PC-9 (cell line): ENCODE measurements at regions not wholly inside any gene's neighbourhood (a gene's known extent, or its start where the extent isn't known, plus 50 kb on each side); places are given as distances from the start of the nearest gene placed in this dataset.
"Not testable (repeated sequence)": the region's sequence is repeated elsewhere in the genome, so short reads cannot be mapped to it uniquely, and the experiment has no call there.

Experiments
- BruUV-seq: library from RNA; stranded (reverse); fragments of 400-500 nt; replicated peaks from 2 replicates; lab custom pipeline; 2021; lab: Mats Ljungman, UMichigan
- CTCF ChIA-PET: fragments of 300-600 bp; sonication (Branson Sonifier 250); formaldehyde crosslinking; loops from one replicate; lab custom pipeline; 2022; ENCODE audit warnings: antibody characterized with exemption; lab: Charles Lee
- POLR2A ChIA-PET: fragments of 300-600 bp; sonication (Branson Sonifier 250); formaldehyde crosslinking; loops from one replicate; lab custom pipeline; 2022; ENCODE audit warnings: antibody characterized with exemption; ENCODE audit not compliant: unreplicated experiment; lab: Charles Lee
- DNase-seq, 2 experiments: peaks; one replicate each; pipeline versions ENCODE4 v3.0.0 to v3.0.0-alpha.2; 2015 to 2022; ENCODE audit warnings: mixed read lengths in 1 of 2
- H2AFZ ChIP-seq: fragments of 200-600 bp; sonication (generic); 2 replicates; pipeline ENCODE4 v1.8.1; 2017; ENCODE audit warnings: antibody characterized with exemption
- H3F3A ChIP-seq: fragments of 200-600 bp; sonication (generic); 2 replicates; pipeline ENCODE4 v1.8.1; 2017; ENCODE audit warnings: antibody characterized with exemption, mild to moderate bottlenecking, low read depth; ENCODE audit not compliant: insufficient read depth
- H3K27ac ChIP-seq: fragments of 200-600 bp; sonication (generic); 2 replicates; pipeline ENCODE4 v1.6.1; 2016; ENCODE audit warnings: mixed run types
- H3K27me3 ChIP-seq: fragments of 200-600 bp; sonication (generic); 2 replicates; pipeline ENCODE4 v1.6.1; 2016; ENCODE audit warnings: low read depth, mixed run types; ENCODE audit not compliant: insufficient read depth
- H3K36me3 ChIP-seq: fragments of 200-600 bp; sonication (generic); 2 replicates; pipeline ENCODE4 v1.6.1; 2016; ENCODE audit warnings: low read depth, mixed run types
- H3K4me1 ChIP-seq: fragments of 200-600 bp; sonication (generic); replicated peaks from 2 replicates; pipeline ENCODE4 v1.6.1; 2016; ENCODE audit warnings: mixed run types; ENCODE audit not compliant: insufficient read depth
- H3K4me2 ChIP-seq: fragments of 200-600 bp; sonication (generic); 2 replicates; pipeline ENCODE4 v1.6.1; 2017; ENCODE audit warnings: mixed run types
- H3K4me3 ChIP-seq: fragments of 200-600 bp; sonication (generic); 2 replicates; pipeline ENCODE4 v1.6.1; 2016; ENCODE audit warnings: mixed run types
- H3K79me2 ChIP-seq: fragments of 200-600 bp; sonication (generic); 2 replicates; pipeline ENCODE4 v1.6.1; 2017; ENCODE audit warnings: low read depth, mixed run types
- H3K9me2 ChIP-seq: fragments of 200-600 bp; sonication (generic); 2 replicates; pipeline ENCODE4 v1.8.1; 2017; ENCODE audit warnings: mild to moderate bottlenecking; ENCODE audit not compliant: insufficient read depth
- H3K9me3 ChIP-seq: fragments of 200-600 bp; sonication (generic); 2 replicates; pipeline ENCODE4 v1.8.1; 2016; ENCODE audit warnings: low read depth; ENCODE audit not compliant: insufficient read depth
- H4K20me1 ChIP-seq: fragments of 200-600 bp; sonication (generic); 2 replicates; pipeline ENCODE4 v1.8.1; 2017; ENCODE audit not compliant: insufficient read depth
- EZH2 ChIP-seq: fragments of 200-600 bp; sonication (generic); IDR thresholded peaks from 2 replicates; pipeline ENCODE4 v1.8.0; 2017; ENCODE audit warnings: antibody characterized with exemption, low read depth
- intact Hi-C: fragments of 100-400 bp; cut with micrococcal nuclease; formaldehyde crosslinking; loops from one replicate; pipeline ENCODE4 v1.10.0; 2022; ENCODE audit not compliant: unreplicated experiment
- TF ChIP-seq, protein P1 (sequence below): fragments of 200-600 bp; sonication (generic); conservative IDR thresholded peaks from 2 replicates; pipeline ENCODE4 v1.6.1; 2017; ENCODE audit warnings: mixed run types, antibody characterized with exemption, mild to moderate bottlenecking, moderate library complexity

DNA sequence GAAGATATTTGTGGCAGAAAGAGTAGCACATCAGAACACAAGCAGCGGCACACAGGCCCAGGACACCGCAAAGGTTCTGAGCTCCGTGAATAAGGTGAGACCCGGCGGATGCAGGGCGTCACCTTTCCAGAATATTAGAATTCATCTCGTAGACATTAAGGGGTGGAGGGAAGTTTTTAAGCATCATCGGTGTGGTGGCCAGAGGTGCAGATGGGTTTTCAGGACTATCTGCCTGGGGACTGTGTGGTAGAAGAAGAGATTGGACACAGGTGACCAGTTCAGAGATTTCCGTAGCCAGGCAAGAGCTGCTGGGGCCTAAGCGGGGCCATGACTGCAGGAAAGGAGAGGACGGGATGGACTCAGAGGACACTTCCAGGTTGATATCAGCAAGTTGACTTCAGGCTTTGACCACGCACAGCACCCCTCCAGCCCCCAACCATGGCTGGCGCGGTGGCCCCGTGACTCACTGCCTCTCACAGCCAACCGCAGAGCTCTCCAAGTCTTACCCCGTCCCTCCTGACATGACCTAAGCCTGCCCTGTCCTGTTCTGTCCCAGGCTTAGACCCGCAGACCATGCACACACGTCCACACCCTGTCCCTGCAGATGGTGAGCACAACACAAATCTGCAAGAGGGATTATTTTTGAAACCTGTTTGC lies 97.2 kb downstream of the OAT start:
- H3K9me3 ChIP-seq: no peaks in the 10 kb centered on the region
- DNase-seq: no peak
- H3K27ac ChIP-seq: no peak overlapping the region
- no peak overlapping the region for H2AFZ ChIP-seq
- BruUV-seq: no TSS peak
- H3K79me2 ChIP-seq: no peaks in the 10 kb centered on the region
- no peaks in the 10 kb centered on the region for H3F3A ChIP-seq
- H3K4me2 ChIP-seq: no peak overlapping the region
- POLR2A ChIA-PET: no interaction called here
- no peaks in the 10 kb centered on the region for H3K9me2 ChIP-seq
- H3K4me3 ChIP-seq: no peak overlapping the region
- no peak for TF ChIP-seq EZH2
- TF ChIP-seq, protein P1, sequence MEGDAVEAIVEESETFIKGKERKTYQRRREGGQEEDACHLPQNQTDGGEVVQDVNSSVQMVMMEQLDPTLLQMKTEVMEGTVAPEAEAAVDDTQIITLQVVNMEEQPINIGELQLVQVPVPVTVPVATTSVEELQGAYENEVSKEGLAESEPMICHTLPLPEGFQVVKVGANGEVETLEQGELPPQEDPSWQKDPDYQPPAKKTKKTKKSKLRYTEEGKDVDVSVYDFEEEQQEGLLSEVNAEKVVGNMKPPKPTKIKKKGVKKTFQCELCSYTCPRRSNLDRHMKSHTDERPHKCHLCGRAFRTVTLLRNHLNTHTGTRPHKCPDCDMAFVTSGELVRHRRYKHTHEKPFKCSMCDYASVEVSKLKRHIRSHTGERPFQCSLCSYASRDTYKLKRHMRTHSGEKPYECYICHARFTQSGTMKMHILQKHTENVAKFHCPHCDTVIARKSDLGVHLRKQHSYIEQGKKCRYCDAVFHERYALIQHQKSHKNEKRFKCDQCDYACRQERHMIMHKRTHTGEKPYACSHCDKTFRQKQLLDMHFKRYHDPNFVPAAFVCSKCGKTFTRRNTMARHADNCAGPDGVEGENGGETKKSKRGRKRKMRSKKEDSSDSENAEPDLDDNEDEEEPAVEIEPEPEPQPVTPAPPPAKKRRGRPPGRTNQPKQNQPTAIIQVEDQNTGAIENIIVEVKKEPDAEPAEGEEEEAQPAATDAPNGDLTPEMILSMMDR: no peak
- intact Hi-C loops: no loop called here
- H3K27me3 ChIP-seq: no peaks in the 10 kb centered on the region
- H4K20me1 ChIP-seq: no peaks in the 10 kb centered on the region
- H3K4me1 ChIP-seq: no peaks in the 10 kb centered on the region
- no peaks in the 10 kb centered on the region for H3K36me3 ChIP-seq
- CTCF ChIA-PET: no interaction called here

DNA sequence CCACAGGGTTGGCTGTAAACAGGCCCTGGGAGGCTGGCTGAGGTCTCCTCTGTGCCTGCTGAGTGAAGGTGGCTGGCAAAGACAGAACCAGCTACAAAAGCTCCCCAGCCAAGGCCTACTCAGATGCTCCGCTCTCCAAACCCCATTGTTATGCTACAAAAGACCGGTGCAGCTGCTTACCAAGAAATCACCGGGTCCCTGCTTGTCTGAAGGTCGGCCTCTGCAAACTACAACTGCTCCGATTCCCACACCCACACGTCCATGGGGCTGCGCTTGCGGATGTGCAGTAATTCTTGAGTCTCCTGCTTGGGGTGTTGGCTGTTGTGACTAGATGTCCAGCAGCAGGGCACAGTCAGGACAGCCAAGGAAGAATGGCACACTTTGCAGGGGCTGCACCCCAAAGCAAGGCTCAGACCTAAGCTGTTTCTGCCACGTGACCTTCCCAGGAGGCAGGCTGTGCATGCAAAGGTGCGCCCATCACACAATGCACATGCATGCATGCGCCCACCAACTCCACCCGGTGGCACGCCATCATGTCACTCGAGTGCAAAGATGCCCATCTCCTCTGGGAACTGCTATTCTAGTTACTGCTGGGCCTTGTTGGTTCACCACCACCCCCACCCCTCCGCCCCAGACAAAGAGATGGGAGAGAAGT lies 97.8 kb downstream of the OAT start:
- Histone ChIP-seq H3F3A (no peaks in the 10 kb centered on the region), H4K20me1 (no peaks in the 10 kb centered on the region), H3K4me2 (no peak overlapping the region), H3K27ac (no peak overlapping the region), H3K4me3 (no peak overlapping the region), H3K4me1 (no peaks in the 10 kb centered on the region), H2AFZ (no peak overlapping the region), H3K79me2 (no peaks in the 10 kb centered on the region), H3K36me3 (no peaks in the 10 kb centered on the region), H3K9me3 (no peaks in the 10 kb centered on the region), H3K27me3 (no peaks in the 10 kb centered on the region), H3K9me2 (no peaks in the 10 kb centered on the region)
- DNase-seq: no peak
- POLR2A ChIA-PET: no interaction called here
- BruUV-seq: no TSS peak
- intact Hi-C loops: no loop called here
- CTCF ChIA-PET: no interaction called here
- TF ChIP-seq EZH2: no peak
- TF ChIP-seq, protein P1: no peak

DNA sequence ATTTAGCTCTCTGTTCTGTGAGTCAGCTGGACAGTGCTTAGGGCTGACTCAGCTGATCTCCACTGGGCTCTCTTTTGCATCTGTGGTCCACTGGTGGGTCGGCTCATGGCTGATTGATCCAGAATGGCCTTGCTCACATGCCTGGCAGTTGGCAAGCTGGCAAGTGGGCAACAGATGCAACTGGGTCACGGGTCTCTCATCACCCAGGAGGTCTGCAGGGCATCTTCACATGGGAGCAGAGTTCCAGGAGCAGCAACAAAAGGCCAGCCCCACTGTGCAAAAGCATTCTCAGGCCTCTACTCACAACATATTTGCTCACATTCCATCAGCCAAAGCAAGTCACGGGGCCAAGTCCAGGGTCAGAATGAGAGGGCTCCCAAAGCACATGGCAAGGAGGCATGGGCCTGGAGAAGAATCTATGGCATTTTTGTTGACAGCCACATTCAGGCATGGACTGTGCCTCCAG lies 98.8 kb downstream of the OAT start:
- CTCF ChIA-PET: no interaction called here
- BruUV-seq: no TSS peak
- no peaks in the 10 kb centered on the region for H3K79me2 ChIP-seq

DNA sequence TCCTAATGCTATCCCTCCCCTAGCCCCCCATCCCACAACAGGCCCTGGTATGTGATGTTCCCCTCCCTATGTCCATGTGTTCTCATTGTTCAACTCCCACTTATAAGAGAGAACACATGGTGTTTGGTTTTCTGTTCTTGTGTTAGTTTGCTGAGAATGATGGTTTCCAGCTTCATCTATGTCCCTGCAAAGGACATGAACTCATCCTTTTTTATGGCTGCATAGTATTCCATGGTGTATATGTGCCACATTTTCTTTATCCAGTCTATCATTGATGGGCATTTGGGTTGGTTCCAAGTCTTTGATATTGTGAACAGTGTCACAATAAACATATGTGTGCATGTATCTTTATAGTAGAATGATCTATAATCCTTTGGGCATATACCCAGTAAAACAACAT lies 99.2 kb downstream of the OAT start:
- POLR2A ChIA-PET, H3K9me3 ChIP-seq, H3K36me3 ChIP-seq, H3K4me1 ChIP-seq, H3F3A ChIP-seq, H3K4me2 ChIP-seq, intact Hi-C loops, CTCF ChIA-PET, H3K27ac ChIP-seq, H3K4me3 ChIP-seq, H4K20me1 ChIP-seq, H3K27me3 ChIP-seq, H3K9me2 ChIP-seq, H3K79me2 ChIP-seq, BruUV-seq, H2AFZ ChIP-seq, DNase-seq: not testable (repeated sequence)

More for the DNA sequence above, 98.8 kb downstream of the OAT start:
- H2AFZ ChIP-seq: no peak overlapping the region
- no peaks in the 10 kb centered on the region for H4K20me1 ChIP-seq
- no peaks in the 10 kb centered on the region for H3K4me1 ChIP-seq
- H3K9me3 ChIP-seq: no peaks in the 10 kb centered on the region
- H3K9me2 ChIP-seq: no peaks in the 10 kb centered on the region
- H3K4me3 ChIP-seq: no peak overlapping the region
- H3K4me2 ChIP-seq: no peak overlapping the region
- POLR2A ChIA-PET: no interaction called here
- intact Hi-C loops: no loop called here
- H3K36me3 ChIP-seq: no peaks in the 10 kb centered on the region
- no peaks in the 10 kb centered on the region for H3K27me3 ChIP-seq
- H3F3A ChIP-seq: no peaks in the 10 kb centered on the region
- no peak for DNase-seq
- no peak overlapping the region for H3K27ac ChIP-seq
- TF ChIP-seq, protein P1: no peak
- no peak for TF ChIP-seq EZH2
